ENCODE measurements at regions not wholly inside any gene's neighbourhood (a gene's known extent, or its start where the extent isn't known, plus 50 kb on each side); places are given as distances from the start of the nearest gene placed in this dataset.

DNA sequence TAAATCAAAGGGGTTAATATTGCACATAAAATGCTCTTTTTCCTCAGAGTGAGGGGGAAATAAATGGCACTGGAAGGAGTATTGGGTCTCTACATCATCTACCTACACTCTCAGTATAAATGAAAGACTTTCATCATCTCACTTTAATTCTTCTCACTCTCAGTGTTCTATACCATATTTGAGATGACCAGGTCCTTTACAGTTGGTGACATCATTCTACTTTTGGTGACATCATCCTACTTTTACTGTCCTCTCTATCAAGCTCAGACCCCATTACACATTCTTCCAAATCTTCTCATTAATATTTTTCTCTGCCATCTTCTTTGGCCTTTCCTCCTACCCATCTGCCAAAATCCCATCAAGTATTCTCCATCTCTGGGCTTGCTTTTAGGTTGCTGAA, 74.6 kb upstream of the TMEM106B start:
- Histone ChIP-seq H4K20me1 (ENCODE audit: insufficient read depth, low read length) (no peaks in the 10 kb centered on the region), H3K9me3 (ENCODE audit: control insufficient read depth, insufficient read depth, low read length) (no peaks in the 10 kb centered on the region), H3K36me3 (ENCODE audit: control insufficient read depth, insufficient read depth, low read length) (no peaks in the 10 kb centered on the region), H3K9ac (ENCODE audit: low read depth, low read length) (no peak overlapping the region), H2BK15ac (ENCODE audit: low read depth, low read length) (no peak overlapping the region), H3K4me1 (ENCODE audit: control insufficient read depth, insufficient read depth, low read length) (no peaks in the 10 kb centered on the region), H3K14ac (replicated peaks; ENCODE audit: low read depth, low read length) (no peak overlapping the region), H2BK120ac (ENCODE audit: low read depth, low read length) (no peak overlapping the region), H2AFZ (replicated peaks; ENCODE audit: low read length, poor library complexity) (no peak overlapping the region), H3K23ac (ENCODE audit: low read depth, low read length) (no peak overlapping the region), H3K9me1 (ENCODE audit: insufficient read depth, low read length) (no peaks in the 10 kb centered on the region), H3K4ac (ENCODE audit: low read depth, low read length) (no peak overlapping the region), H2AK5ac (ENCODE audit: low read depth, low read length) (no peak overlapping the region), H2BK5ac (ENCODE audit: low read depth, low read length, poor library complexity, severe bottlenecking) (no peak overlapping the region), H3K4me2 (ENCODE audit: low read depth, low read length) (no peak overlapping the region), H3K56ac (ENCODE audit: extremely low read depth, insufficient read depth, low read length) (no peak overlapping the region), H3K4me3 (ENCODE audit: insufficient read depth, low read depth, low read length) (no peak overlapping the region), H2BK20ac (ENCODE audit: low read depth, low read length) (no peak overlapping the region), H4K91ac (ENCODE audit: insufficient read depth, low read depth, low read length) (no peak overlapping the region), H3K18ac (ENCODE audit: low read depth, low read length) (no peak overlapping the region), H3K27ac (ENCODE audit: insufficient read depth, low read length) (no peak overlapping the region), H2AK9ac (replicated peaks; ENCODE audit: low read depth, low read length, poor library complexity) (no peak overlapping the region), H3K27me3 (ENCODE audit: control insufficient read depth, insufficient read depth, low read length) (no peaks in the 10 kb centered on the region), H3K79me1 (ENCODE audit: low read depth in 1 of 2, low read length in 2 of 2) (no peaks in the 10 kb centered on the region), H4K5ac (ENCODE audit: low read depth, low read length) (no peak overlapping the region), H4K8ac (ENCODE audit: low read depth in 2 of 2, low read length in 2 of 2) (no peak overlapping the region)
- no TSS peak for BruUV-seq (replicated peaks)
- no peak for TF ChIP-seq NFE2L2 (IDR thresholded peaks at IDR 0.05; ENCODE audit: low read depth, low read length)
- TF ChIP-seq CHD1 (IDR thresholded peaks at IDR 0.05; ENCODE audit: low read depth, low read length) = no peak
- TF ChIP-seq FOS (IDR thresholded peaks at IDR 0.05; ENCODE audit: low read depth, low read length) = no peak
- no peak for TF ChIP-seq RFX5 (IDR thresholded peaks at IDR 0.05; ENCODE audit: low read depth, low read length)
- TF ChIP-seq MXI1 (IDR thresholded peaks at IDR 0.05; ENCODE audit: borderline replicate concordance, low read depth, low read length) = no peak
- no peak for TF ChIP-seq ELK1 (IDR thresholded peaks at IDR 0.05; ENCODE audit: borderline replicate concordance, low read depth, low read length)
- TF ChIP-seq CEBPB (IDR thresholded peaks at IDR 0.05; ENCODE audit: low read depth, low read length) = no peak
- TF ChIP-seq BHLHE40 (IDR thresholded peaks at IDR 0.05; ENCODE audit: low read depth, low read length) = no peak
- no peak for TF ChIP-seq RAD21 (IDR thresholded peaks at IDR 0.05; ENCODE audit: low read length)
- no peak for TF ChIP-seq RCOR1 (IDR thresholded peaks at IDR 0.05; ENCODE audit: insufficient replicate concordance, low read length)
- no peak for TF ChIP-seq SMC3 (IDR thresholded peaks at IDR 0.05; ENCODE audit: low read depth, low read length)
- TF ChIP-seq MAZ (IDR thresholded peaks at IDR 0.05; ENCODE audit: borderline replicate concordance, low read depth, low read length) = no peak
- no peak for TF ChIP-seq MAFK (IDR thresholded peaks at IDR 0.05; ENCODE audit: low read depth, low read length)
- no peak for TF ChIP-seq USF2 (IDR thresholded peaks at IDR 0.05; ENCODE audit: low read depth, low read length)
- TF ChIP-seq, protein P1, sequence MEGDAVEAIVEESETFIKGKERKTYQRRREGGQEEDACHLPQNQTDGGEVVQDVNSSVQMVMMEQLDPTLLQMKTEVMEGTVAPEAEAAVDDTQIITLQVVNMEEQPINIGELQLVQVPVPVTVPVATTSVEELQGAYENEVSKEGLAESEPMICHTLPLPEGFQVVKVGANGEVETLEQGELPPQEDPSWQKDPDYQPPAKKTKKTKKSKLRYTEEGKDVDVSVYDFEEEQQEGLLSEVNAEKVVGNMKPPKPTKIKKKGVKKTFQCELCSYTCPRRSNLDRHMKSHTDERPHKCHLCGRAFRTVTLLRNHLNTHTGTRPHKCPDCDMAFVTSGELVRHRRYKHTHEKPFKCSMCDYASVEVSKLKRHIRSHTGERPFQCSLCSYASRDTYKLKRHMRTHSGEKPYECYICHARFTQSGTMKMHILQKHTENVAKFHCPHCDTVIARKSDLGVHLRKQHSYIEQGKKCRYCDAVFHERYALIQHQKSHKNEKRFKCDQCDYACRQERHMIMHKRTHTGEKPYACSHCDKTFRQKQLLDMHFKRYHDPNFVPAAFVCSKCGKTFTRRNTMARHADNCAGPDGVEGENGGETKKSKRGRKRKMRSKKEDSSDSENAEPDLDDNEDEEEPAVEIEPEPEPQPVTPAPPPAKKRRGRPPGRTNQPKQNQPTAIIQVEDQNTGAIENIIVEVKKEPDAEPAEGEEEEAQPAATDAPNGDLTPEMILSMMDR (conservative IDR thresholded peaks at IDR 0.05; ENCODE audit: low read depth, low read length) = no peak
- TF ChIP-seq POLR2A (IDR thresholded peaks at IDR 0.05; ENCODE audit: low read depth, low read length) = no peak
- in situ Hi-C loops (cut with MboI; ENCODE audit: low sequenced_read_pairs) = no loop called here
- ChIA-PET POLR2A (ENCODE audit: unreplicated experiment) (no interaction called here), CTCF (no interaction called here)
- dilution Hi-C loops (cut with HindIII; ENCODE audit: low sequenced_read_pairs, unreplicated experiment) = no loop called here
- intact Hi-C loops (cut with micrococcal nuclease) = no loop called here
- ATAC-seq (ENCODE audit: low read depth) (no peak), DNase-seq (no peak)
